H1 (cell line): ENCODE measurements at regions not wholly inside any gene's neighbourhood (a gene's known extent, or its start where the extent isn't known, plus 50 kb on each side); places are given as distances from the start of the nearest gene placed in this dataset.

Source experiments
- ATF3 ChIP-seq: IDR thresholded peaks from 2 replicates; pipeline ENCODE4 v1.6.1; 2011; ENCODE audit warnings: low read depth, mild to moderate bottlenecking, low read length; ENCODE audit not compliant: insufficient read depth
- CTCF ChIP-seq, 3 experiments: IDR thresholded peaks; 1 replicate in 2 of 3; 2 replicates in 1 of 3; pipeline versions ENCODE4 v1.5.1 to v1.6.1; 2011; ENCODE audit warnings: low read length in 3 of 3, mild to moderate bottlenecking in 3 of 3, inconsistent platforms in 2 of 3, low read depth in 1 of 3, moderate library complexity in 1 of 3; ENCODE audit not compliant: insufficient read depth in 1 of 3; ENCODE audit errors: control extremely low read depth in 1 of 3
- EZH2 ChIP-seq: fragments of 200-600 bp; sonication (generic); IDR thresholded peaks from 2 replicates; pipeline ENCODE4 v1.7.1; 2012; ENCODE audit warnings: low read depth, mild to moderate bottlenecking, moderate library complexity, low read length, inconsistent platforms; ENCODE audit not compliant: severe bottlenecking
- KDM1A ChIP-seq: fragments of 200-600, 300-600 bp; sonication (generic); IDR thresholded peaks from 2 replicates; pipeline ENCODE4 v1.7.1; 2016; ENCODE audit warnings: mild to moderate bottlenecking, low read length, borderline replicate concordance
- POLR2AphosphoS5 ChIP-seq: IDR thresholded peaks from 2 replicates; pipeline ENCODE4 v1.6.1; 2011; ENCODE audit warnings: low read depth, low read length
- RAD21 ChIP-seq, 2 experiments: IDR thresholded peaks in 1 of 2; conservative IDR thresholded peaks in 1 of 2; 2 replicates each; pipeline ENCODE4 v1.6.1; 2011; ENCODE audit warnings: low read depth in 2 of 2, low read length in 2 of 2, improper control_type of control experiment in 1 of 2, inconsistent platforms in 1 of 2, mild to moderate bottlenecking in 1 of 2, moderate library complexity in 1 of 2
- SAP30 ChIP-seq: fragments of 300-600 bp; sonication (generic); IDR thresholded peaks from 2 replicates; pipeline ENCODE4 v1.7.1; 2012; ENCODE audit warnings: low read length, moderate library complexity, mild to moderate bottlenecking, inconsistent platforms; ENCODE audit not compliant: insufficient read depth, insufficient replicate concordance
- SIN3A ChIP-seq, 2 experiments: IDR thresholded peaks in 1 of 2; conservative IDR thresholded peaks in 1 of 2; 2 replicates each; pipeline ENCODE4 v1.6.1; 2011 to 2012; ENCODE audit warnings: low read length in 2 of 2, improper control_type of control experiment in 1 of 2, low read depth in 1 of 2, mild to moderate bottlenecking in 1 of 2
- SP2 ChIP-seq: IDR thresholded peaks from 2 replicates; pipeline ENCODE4 v1.6.1; 2012; ENCODE audit warnings: mild to moderate bottlenecking, low read length, inconsistent platforms
- TAF1 ChIP-seq: IDR thresholded peaks from 2 replicates; pipeline ENCODE4 v1.6.1; 2011; ENCODE audit warnings: mild to moderate bottlenecking, low read depth, low read length
- TCF12 ChIP-seq: IDR thresholded peaks from 2 replicates; pipeline ENCODE4 v1.6.1; 2011; ENCODE audit warnings: low read depth, mild to moderate bottlenecking, low read length
- YY1 ChIP-seq: IDR thresholded peaks from 2 replicates; pipeline ENCODE4 v1.6.1; 2011; ENCODE audit warnings: low read depth, mild to moderate bottlenecking, low read length
- TF ChIP-seq, protein P1 (sequence below): IDR thresholded peaks from 2 replicates; pipeline ENCODE4 v1.6.1; 2012; ENCODE audit warnings: inconsistent platforms

- no peak for TF ChIP-seq CTCF (IDR thresholded peaks at IDR 0.05; ENCODE audit: control extremely low read depth in 1 of 3, insufficient read depth in 1 of 3, low read depth in 1 of 3, low read length in 3 of 3)
- TF ChIP-seq ATF3, result no peak
- TF ChIP-seq, protein P1, sequence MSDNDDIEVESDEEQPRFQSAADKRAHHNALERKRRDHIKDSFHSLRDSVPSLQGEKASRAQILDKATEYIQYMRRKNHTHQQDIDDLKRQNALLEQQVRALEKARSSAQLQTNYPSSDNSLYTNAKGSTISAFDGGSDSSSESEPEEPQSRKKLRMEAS, result no peak
- no peak for TF ChIP-seq KDM1A
- no peak for TF ChIP-seq SIN3A (conservative IDR thresholded peaks at IDR 0.05 in 1 of 2, IDR thresholded peaks at IDR 0.05 in 1 of 2; ENCODE audit: low read depth in 1 of 2, low read length in 2 of 2)
- TF ChIP-seq RAD21 (IDR thresholded peaks at IDR 0.05 in 1 of 2, conservative IDR thresholded peaks at IDR 0.05 in 1 of 2; ENCODE audit: low read depth in 2 of 2, low read length in 2 of 2), result no peak
- TF ChIP-seq SP2, result no peak
- TF ChIP-seq SAP30, result no peak
- no peak for TF ChIP-seq POLR2AphosphoS5
- TF ChIP-seq YY1, result no peak
- no peak for TF ChIP-seq TCF12
- no peak for TF ChIP-seq TAF1
- no peak for TF ChIP-seq EZH2
Measured at GRCh38 chr7:436367-437128, 83.1 kb downstream of the PDGFA start.
